ENCODE measurements at regions not wholly inside any gene's neighbourhood (a gene's known extent, or its start where the extent isn't known, plus 50 kb on each side); places are given as distances from the start of the nearest gene placed in this dataset.
"Not testable (repeated sequence)": the region's sequence is repeated elsewhere in the genome, so short reads cannot be mapped to it uniquely, and the experiment has no call there.

- TF ChIP-seq POLR2A, CTCF, EP300, POLR2AphosphoS5 (IDR thresholded peaks at IDR 0.05): not testable (repeated sequence)
Measured at GRCh38 chr9:85813388-85813787, 71.6 kb upstream of the AGTPBP1 start.
